Glutamatergic neuron (in vitro differentiated cells): ENCODE measurements at regions not wholly inside any gene's neighbourhood (a gene's known extent, or its start where the extent isn't known, plus 50 kb on each side); places are given as distances from the start of the nearest gene placed in this dataset.

Experiments used
- DNase-seq: peaks from one replicate; pipeline ENCODE4 v3.0.0; 2022
- H3K27ac Mint-ChIP-seq: one replicate; pipeline ENCODE4 v1.8.0; 2020; ENCODE audit warnings: mild to moderate bottlenecking, mixed read lengths, inconsistent platforms; ENCODE audit not compliant: unreplicated experiment
- H3K27me3 Mint-ChIP-seq: one replicate; pipeline ENCODE4 v1.8.0; 2020; ENCODE audit warnings: mild to moderate bottlenecking, moderate library complexity, mixed read lengths, inconsistent platforms; ENCODE audit not compliant: unreplicated experiment
- H3K36me3 Mint-ChIP-seq: one replicate; pipeline ENCODE4 v1.8.0; 2020; ENCODE audit warnings: mild to moderate bottlenecking, mixed read lengths, inconsistent platforms; ENCODE audit not compliant: unreplicated experiment
- H3K4me1 Mint-ChIP-seq: one replicate; pipeline ENCODE4 v1.8.0; 2020; ENCODE audit warnings: mild to moderate bottlenecking, low read depth, mixed read lengths, inconsistent platforms; ENCODE audit not compliant: unreplicated experiment
- H3K4me3 Mint-ChIP-seq: one replicate; pipeline ENCODE4 v1.8.0; 2020; ENCODE audit warnings: mild to moderate bottlenecking, mixed read lengths, inconsistent platforms; ENCODE audit not compliant: unreplicated experiment
- H3K9me3 Mint-ChIP-seq: one replicate; pipeline ENCODE4 v1.8.0; 2020; ENCODE audit warnings: mild to moderate bottlenecking, moderate library complexity, mixed read lengths, inconsistent platforms; ENCODE audit not compliant: unreplicated experiment
- TF ChIP-seq, protein P1 (sequence below): fragments of 200-600 bp; sonication (generic); IDR thresholded peaks from one replicate; pipeline ENCODE4 v1.5.0; 2021; ENCODE audit not compliant: partially characterized antibody, unreplicated experiment

DNA sequence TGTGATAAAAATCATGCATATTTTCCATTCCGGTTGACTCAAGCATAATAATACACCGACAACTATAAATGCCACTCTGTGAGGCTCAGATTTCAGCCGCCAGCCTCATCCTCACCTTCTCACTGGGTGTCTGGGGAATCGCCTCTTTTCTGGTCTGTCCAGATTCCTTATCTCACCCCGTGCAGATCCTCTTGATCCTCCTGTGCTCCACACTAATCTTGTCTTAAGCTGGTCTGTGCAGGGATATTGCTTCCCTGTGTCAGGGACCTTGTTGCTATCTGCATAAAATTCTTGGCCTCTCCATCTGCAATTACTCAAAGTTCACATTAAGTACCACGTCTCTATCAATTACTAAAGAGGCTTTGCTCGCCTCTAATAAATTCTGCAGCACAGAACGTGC is 116.6 kb upstream of the SPACA7 start:
- TF ChIP-seq, protein P1, sequence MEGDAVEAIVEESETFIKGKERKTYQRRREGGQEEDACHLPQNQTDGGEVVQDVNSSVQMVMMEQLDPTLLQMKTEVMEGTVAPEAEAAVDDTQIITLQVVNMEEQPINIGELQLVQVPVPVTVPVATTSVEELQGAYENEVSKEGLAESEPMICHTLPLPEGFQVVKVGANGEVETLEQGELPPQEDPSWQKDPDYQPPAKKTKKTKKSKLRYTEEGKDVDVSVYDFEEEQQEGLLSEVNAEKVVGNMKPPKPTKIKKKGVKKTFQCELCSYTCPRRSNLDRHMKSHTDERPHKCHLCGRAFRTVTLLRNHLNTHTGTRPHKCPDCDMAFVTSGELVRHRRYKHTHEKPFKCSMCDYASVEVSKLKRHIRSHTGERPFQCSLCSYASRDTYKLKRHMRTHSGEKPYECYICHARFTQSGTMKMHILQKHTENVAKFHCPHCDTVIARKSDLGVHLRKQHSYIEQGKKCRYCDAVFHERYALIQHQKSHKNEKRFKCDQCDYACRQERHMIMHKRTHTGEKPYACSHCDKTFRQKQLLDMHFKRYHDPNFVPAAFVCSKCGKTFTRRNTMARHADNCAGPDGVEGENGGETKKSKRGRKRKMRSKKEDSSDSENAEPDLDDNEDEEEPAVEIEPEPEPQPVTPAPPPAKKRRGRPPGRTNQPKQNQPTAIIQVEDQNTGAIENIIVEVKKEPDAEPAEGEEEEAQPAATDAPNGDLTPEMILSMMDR = no peak
- Mint-ChIP-seq H3K4me3 (no peak overlapping the region), H3K9me3 (no peaks in the 10 kb centered on the region), H3K27ac (no peak overlapping the region), H3K27me3 (no peaks in the 10 kb centered on the region), H3K36me3 (peaks cover 11% of the 10 kb centered on the region), H3K4me1 (no peaks in the 10 kb centered on the region)
- no peak for DNase-seq

DNA sequence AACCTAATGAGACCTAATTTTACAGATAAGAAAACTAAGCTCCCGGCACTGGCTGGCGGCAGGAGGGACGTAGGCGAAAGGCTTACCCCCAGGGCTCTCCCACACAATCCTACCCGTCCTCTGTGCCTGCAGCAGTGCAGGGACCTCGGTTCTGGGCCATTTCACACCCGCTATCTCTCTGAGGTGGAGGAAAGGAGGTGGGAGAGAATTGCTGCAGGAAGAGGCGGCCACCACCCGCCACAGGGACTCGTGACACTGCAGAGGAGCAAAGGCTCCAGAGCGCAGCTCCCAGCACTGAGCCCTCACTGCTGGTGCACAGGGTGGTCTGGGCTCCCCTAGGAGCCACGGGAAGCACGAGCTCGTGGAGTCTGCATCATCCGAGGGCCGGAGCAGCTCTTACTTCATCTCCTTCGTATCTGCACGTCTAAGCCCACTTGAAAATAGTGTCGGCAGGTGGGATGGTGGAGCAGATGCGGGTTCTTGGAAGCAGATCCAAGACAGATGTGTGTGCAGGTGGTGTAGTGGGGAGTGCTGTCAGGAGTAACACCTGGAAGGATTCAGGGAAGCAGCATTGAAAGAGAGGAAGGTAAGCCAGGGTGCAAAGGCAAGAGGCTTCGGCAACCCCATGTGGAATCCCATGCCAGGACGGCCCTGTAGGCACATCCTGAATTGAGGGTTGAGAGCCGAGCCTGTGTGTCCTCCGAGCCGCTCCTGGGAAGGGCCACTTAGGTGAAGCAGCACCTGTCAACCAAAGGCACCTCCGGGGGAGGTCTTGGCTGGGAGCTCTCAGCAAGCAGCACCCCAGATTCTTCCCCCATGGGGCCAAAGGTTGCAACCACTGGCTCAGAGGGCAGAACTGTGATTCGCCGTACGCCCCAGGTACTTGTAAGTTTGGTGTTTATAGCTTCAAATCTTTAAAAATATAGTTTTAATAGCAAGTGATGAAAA is 115.8 kb upstream of the SPACA7 start:
- no peaks in the 10 kb centered on the region for H3K4me1 Mint-ChIP-seq
- H3K4me3 Mint-ChIP-seq = no peak overlapping the region
- H3K27ac Mint-ChIP-seq = no peak overlapping the region
- H3K9me3 Mint-ChIP-seq = no peaks in the 10 kb centered on the region
- TF ChIP-seq, protein P1 = no peak
- no peaks in the 10 kb centered on the region for H3K27me3 Mint-ChIP-seq
- DNase-seq = no peak
- peaks cover 5% of the 10 kb centered on the region for H3K36me3 Mint-ChIP-seq

DNA sequence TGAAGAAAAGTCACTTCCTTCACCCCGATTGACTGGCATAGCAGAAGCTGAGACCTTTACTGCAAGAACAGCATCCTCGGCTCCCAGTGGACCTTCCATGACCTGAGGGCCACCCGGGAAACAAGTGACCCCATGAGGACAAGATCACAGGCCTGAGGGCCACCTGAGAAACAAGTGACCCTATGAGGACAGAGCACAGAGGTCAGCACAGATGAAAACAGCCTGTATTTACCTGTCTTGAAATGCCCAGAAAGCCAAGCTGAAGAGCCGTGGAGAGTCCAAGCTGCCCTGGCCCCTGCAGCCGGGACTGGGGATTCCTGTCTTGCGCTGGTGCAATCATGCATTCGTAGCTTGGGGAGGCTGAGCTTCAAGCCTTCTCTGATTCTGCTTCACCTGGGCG is 114.2 kb upstream of the SPACA7 start:
- Mint-ChIP-seq H3K4me3 (no peak overlapping the region), H3K27me3 (no peaks in the 10 kb centered on the region), H3K9me3 (no peaks in the 10 kb centered on the region), H3K27ac (no peak overlapping the region), H3K4me1 (no peaks in the 10 kb centered on the region), H3K36me3 (peaks cover 5% of the 10 kb centered on the region)
- TF ChIP-seq, protein P1 = no peak
- DNase-seq = no peak

DNA sequence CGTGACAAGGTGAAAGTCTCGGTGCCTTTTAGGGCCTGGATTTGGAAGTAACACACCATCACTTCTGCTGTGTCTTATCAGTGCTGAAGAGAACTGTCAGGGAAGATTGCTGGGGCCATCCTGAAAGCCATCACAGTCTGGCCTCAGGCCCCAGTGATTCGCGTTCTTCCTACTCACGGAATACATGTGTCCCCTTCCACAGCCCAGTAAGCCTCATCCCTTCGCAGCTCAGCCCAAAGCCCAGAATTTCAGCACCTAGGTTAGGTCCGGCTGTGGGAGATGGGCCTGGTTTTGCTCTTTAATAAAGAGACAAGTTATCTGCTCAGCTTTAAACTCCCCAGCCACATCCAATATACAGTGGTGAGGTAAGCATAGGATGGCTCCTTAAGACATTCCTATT is 113.0 kb upstream of the SPACA7 start:
- Mint-ChIP-seq H3K4me3 (no peak overlapping the region), H3K36me3 (peaks cover 5% of the 10 kb centered on the region), H3K27me3 (no peaks in the 10 kb centered on the region), H3K9me3 (no peaks in the 10 kb centered on the region), H3K27ac (no peak overlapping the region), H3K4me1 (no peaks in the 10 kb centered on the region)
- TF ChIP-seq, protein P1 = no peak
- DNase-seq = no peak

DNA sequence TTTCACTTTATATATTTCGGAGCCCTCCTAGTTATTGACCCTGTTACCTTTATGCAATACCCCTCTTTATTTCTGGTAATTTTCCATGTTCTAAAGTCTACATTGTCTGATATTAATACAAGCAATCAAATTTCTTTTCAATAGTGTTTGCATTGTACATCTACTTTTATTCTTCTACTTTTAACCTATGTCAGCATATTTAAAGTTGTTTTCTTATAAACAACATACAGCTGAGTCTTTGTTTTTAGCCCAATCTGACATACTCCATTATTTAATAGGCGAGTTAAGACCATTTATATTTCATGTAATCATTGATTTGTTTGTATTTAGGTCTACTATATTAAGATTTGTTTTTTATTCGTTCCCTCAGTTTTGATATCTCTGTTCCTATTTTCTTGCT is 108.5 kb upstream of the SPACA7 start:
- TF ChIP-seq, protein P1 = no peak
- H3K27me3 Mint-ChIP-seq = no peaks in the 10 kb centered on the region

More for the DNA sequence above, 108.5 kb upstream of the SPACA7 start:
- Mint-ChIP-seq H3K4me1 (no peaks in the 10 kb centered on the region), H3K4me3 (no peak overlapping the region), H3K9me3 (no peaks in the 10 kb centered on the region), H3K27ac (no peak overlapping the region), H3K36me3 (no peaks in the 10 kb centered on the region)
- no peak for DNase-seq
